Panc1 (cell line): ENCODE measurements at regions not wholly inside any gene's neighbourhood (a gene's known extent, or its start where the extent isn't known, plus 50 kb on each side); places are given as distances from the start of the nearest gene placed in this dataset.

Experiments used
- ATAC-seq: fragments of 200-7000 bp; cut with Tn5 transposase; 2 replicates; pipeline ENCODE4 v1.9.1; 2020; ENCODE audit warnings: mild to moderate bottlenecking, moderate library complexity
- BruUV-seq: library from RNA; stranded (reverse); fragments of 400-500 nt; replicated peaks from 2 replicates; lab custom pipeline; 2021; lab: Mats Ljungman, UMichigan
- CTCF ChIA-PET: fragments of 300-600 bp; sonication (Branson Sonifier 250); formaldehyde crosslinking; loops from one replicate; lab custom pipeline; 2022; ENCODE audit warnings: antibody characterized with exemption; lab: Charles Lee
- POLR2A ChIA-PET: fragments of 300-600 bp; sonication (Branson Sonifier 250); formaldehyde crosslinking; loops from one replicate; lab custom pipeline; 2022; ENCODE audit warnings: antibody characterized with exemption; lab: Charles Lee
- DNase-seq: peaks from one replicate; pipeline ENCODE4 v3.0.0-alpha.2; 2010; ENCODE audit warnings: low read depth, low spot score
- H3K27ac ChIP-seq: 2 replicates; pipeline ENCODE4 v1.5.1; 2011; ENCODE audit warnings: mild to moderate bottlenecking, low read length, inconsistent platforms
- H3K27me3 ChIP-seq: fragments of 200-500 bp; sonication (Bioruptor generic); 2 replicates; pipeline ENCODE4 v1.6.0; 2014; ENCODE audit warnings: low read length, inconsistent platforms; ENCODE audit not compliant: control insufficient read depth, insufficient read depth
- H3K36me3 ChIP-seq: fragments of 200-500 bp; sonication (Bioruptor generic); 2 replicates; pipeline ENCODE4 v1.5.1; 2014; ENCODE audit warnings: inconsistent platforms, mild to moderate bottlenecking, low read length, moderate library complexity; ENCODE audit not compliant: control insufficient read depth, insufficient read depth
- H3K4me1 ChIP-seq: 2 replicates; pipeline ENCODE4 v1.5.1; 2011; ENCODE audit warnings: inconsistent platforms, mild to moderate bottlenecking, low read length, moderate library complexity; ENCODE audit not compliant: control insufficient read depth, insufficient read depth
- H3K4me3 ChIP-seq, 2 experiments: 2 replicates each; pipeline ENCODE4 v1.5.1; 2011 to 2012; ENCODE audit warnings: low read depth in 2 of 2, low read length in 2 of 2, mild to moderate bottlenecking in 2 of 2, inconsistent platforms in 1 of 2, moderate library complexity in 1 of 2
- H3K9me3 ChIP-seq: fragments of 200-500 bp; sonication (Bioruptor generic); 2 replicates; pipeline ENCODE4 v1.5.1; 2014; ENCODE audit warnings: low read depth, mild to moderate bottlenecking, inconsistent platforms, low read length, moderate library complexity; ENCODE audit not compliant: control insufficient read depth, insufficient read depth
- CTCF ChIP-seq: fragments of 450-650 bp; IDR thresholded peaks from 2 replicates; pipeline ENCODE4 v1.5.1; 2017; ENCODE audit warnings: mild to moderate bottlenecking
- POLR2AphosphoS5 ChIP-seq: IDR thresholded peaks from 2 replicates; pipeline ENCODE4 v1.6.1; 2012; ENCODE audit warnings: mild to moderate bottlenecking, low read depth, low read length, moderate library complexity
- REST ChIP-seq, 2 experiments: IDR thresholded peaks; 2 replicates each; pipeline ENCODE4 v1.6.1; 2011 to 2012; ENCODE audit warnings: low read depth in 2 of 2, control low read depth in 1 of 2, low read length in 1 of 2, mild to moderate bottlenecking in 1 of 2, moderate library complexity in 1 of 2; ENCODE audit not compliant: insufficient read depth in 1 of 2
- SIN3A ChIP-seq: IDR thresholded peaks from 2 replicates; pipeline ENCODE4 v1.6.1; 2012; ENCODE audit warnings: low read depth, mild to moderate bottlenecking, low read length, moderate library complexity, borderline replicate concordance; ENCODE audit not compliant: insufficient read depth
- TCF7L2 ChIP-seq: IDR thresholded peaks from 2 replicates; pipeline ENCODE4 v1.6.1; 2011; ENCODE audit warnings: mild to moderate bottlenecking, low read depth, low read length, inconsistent platforms
- in situ Hi-C: cut with HindIII; loops from 2 replicates; pipeline ENCODE4 v1.10.0; 2016; ENCODE audit warnings: low sequenced_read_pairs, low pct_unique_long_range_greater_than_20kb
- intact Hi-C: fragments of 100-400 bp; cut with micrococcal nuclease; formaldehyde crosslinking; loops from one replicate; pipeline ENCODE4 v1.10.0; 2022; ENCODE audit not compliant: unreplicated experiment

GRCh38 chr2:34731292-34731691 lies 1132.2 kb upstream of the FAM98A start:
- DNase-seq: no peak
- H3K4me1 ChIP-seq: no peaks in the 10 kb centered on the region
- in situ Hi-C loops: no loop called here
- H3K9me3 ChIP-seq: no peaks in the 10 kb centered on the region
- TF ChIP-seq CTCF (no peak), POLR2AphosphoS5 (no peak), SIN3A (no peak), REST (IDR thresholded peaks at IDR 0.05; ENCODE audit: insufficient read depth in 1 of 2, low read depth in 2 of 2, low read length in 1 of 2) (no peak), TCF7L2 (no peak)
- ChIA-PET POLR2A (interaction anchor here (0.6 kb wide), 1 partner anchor 45 kb away, joined by 4 read pairs; no protein-coding TSS in a partner anchor), CTCF (no interaction called here)
- no peak for ATAC-seq
- BruUV-seq: no TSS peak
- no peaks in the 10 kb centered on the region for H3K27me3 ChIP-seq
- H3K4me3 ChIP-seq: no peak overlapping the region
- intact Hi-C loops: no loop called here
- H3K27ac ChIP-seq: no peak overlapping the region
- H3K36me3 ChIP-seq: no peaks in the 10 kb centered on the region

GRCh38 chr2:34729845-34730244 lies 1130.7 kb upstream of the FAM98A start:
- no TSS peak for BruUV-seq
- ATAC-seq (no peak), DNase-seq (no peak)
- no peaks in the 10 kb centered on the region for H3K4me1 ChIP-seq
- ChIA-PET CTCF (no interaction called here), POLR2A (no interaction called here)
- H3K4me3 ChIP-seq: no peak overlapping the region
- H3K36me3 ChIP-seq: no peaks in the 10 kb centered on the region
- no peaks in the 10 kb centered on the region for H3K27me3 ChIP-seq
- H3K9me3 ChIP-seq: no peaks in the 10 kb centered on the region
- intact Hi-C loops (no loop called here), in situ Hi-C loops (no loop called here)
- TF ChIP-seq CTCF (no peak), SIN3A (no peak), TCF7L2 (no peak), POLR2AphosphoS5 (no peak), REST (IDR thresholded peaks at IDR 0.05; ENCODE audit: insufficient read depth in 1 of 2, low read depth in 2 of 2, low read length in 1 of 2) (no peak)
- no peak overlapping the region for H3K27ac ChIP-seq
